ENCODE measurements at regions not wholly inside any gene's neighbourhood (a gene's known extent, or its start where the extent isn't known, plus 50 kb on each side); places are given as distances from the start of the nearest gene placed in this dataset.

DNA sequence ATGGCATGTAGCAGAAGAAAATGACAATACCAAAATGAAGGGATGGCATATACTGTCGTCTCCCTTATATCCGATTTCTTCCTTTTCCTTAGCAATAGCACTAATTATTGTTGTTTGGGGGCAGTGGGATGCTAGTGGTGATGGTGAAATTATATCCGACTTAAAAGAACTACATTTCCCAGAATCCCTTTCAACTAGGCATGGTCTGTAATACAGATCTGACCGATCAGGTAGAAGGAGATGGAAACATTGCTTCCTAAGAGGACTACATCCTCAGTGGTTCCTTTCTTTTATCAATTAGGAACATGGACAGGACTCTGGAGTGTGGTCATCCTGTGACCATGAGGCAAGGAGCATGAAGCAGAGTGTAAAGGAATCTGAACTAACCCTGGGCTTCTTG, 532.6 kb downstream of the CBLN4 start:
- H3K27me3 ChIP-seq (replicated peaks; ENCODE audit: control insufficient read depth, insufficient read depth, low read length) = no peaks in the 10 kb centered on the region
- no peak overlapping the region for H3K27ac Mint-ChIP-seq (ENCODE audit: unreplicated experiment)
- H3K27me3 Mint-ChIP-seq (ENCODE audit: insufficient read depth, unreplicated experiment) = peaks cover 9% of the 10 kb centered on the region
- no TSS peak for BruUV-seq (replicated peaks)
- DNase-seq = no peak
- no peaks in the 10 kb centered on the region for H3K9me3 ChIP-seq
- H3K9me3 Mint-ChIP-seq (ENCODE audit: unreplicated experiment) = no peaks in the 10 kb centered on the region
- TF ChIP-seq, protein P1, sequence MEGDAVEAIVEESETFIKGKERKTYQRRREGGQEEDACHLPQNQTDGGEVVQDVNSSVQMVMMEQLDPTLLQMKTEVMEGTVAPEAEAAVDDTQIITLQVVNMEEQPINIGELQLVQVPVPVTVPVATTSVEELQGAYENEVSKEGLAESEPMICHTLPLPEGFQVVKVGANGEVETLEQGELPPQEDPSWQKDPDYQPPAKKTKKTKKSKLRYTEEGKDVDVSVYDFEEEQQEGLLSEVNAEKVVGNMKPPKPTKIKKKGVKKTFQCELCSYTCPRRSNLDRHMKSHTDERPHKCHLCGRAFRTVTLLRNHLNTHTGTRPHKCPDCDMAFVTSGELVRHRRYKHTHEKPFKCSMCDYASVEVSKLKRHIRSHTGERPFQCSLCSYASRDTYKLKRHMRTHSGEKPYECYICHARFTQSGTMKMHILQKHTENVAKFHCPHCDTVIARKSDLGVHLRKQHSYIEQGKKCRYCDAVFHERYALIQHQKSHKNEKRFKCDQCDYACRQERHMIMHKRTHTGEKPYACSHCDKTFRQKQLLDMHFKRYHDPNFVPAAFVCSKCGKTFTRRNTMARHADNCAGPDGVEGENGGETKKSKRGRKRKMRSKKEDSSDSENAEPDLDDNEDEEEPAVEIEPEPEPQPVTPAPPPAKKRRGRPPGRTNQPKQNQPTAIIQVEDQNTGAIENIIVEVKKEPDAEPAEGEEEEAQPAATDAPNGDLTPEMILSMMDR (IDR thresholded peaks at IDR 0.05; ENCODE audit: insufficient read depth in 1 of 2, low read depth in 1 of 2, low read length in 1 of 2, severe bottlenecking in 1 of 2, unreplicated experiment in 1 of 2) = no peak
- no peak overlapping the region for H3K4me3 Mint-ChIP-seq (ENCODE audit: unreplicated experiment)
- CTCF ChIA-PET = no interaction called here
- H3K4me3 ChIP-seq (ENCODE audit: low read depth, low read length) = no peak overlapping the region
- H3K4me1 Mint-ChIP-seq (ENCODE audit: low read depth, unreplicated experiment) = peaks cover 6% of the 10 kb centered on the region
- no peaks in the 10 kb centered on the region for H3K4me1 ChIP-seq
- H3K36me3 ChIP-seq (ENCODE audit: control insufficient read depth, insufficient read depth, low read length) = no peaks in the 10 kb centered on the region
- intact Hi-C loops (cut with micrococcal nuclease; ENCODE audit: unreplicated experiment) = no loop called here
- POLR2A ChIA-PET = no interaction called here
- H3K36me3 Mint-ChIP-seq (ENCODE audit: insufficient read depth, unreplicated experiment) = no peaks in the 10 kb centered on the region

DNA sequence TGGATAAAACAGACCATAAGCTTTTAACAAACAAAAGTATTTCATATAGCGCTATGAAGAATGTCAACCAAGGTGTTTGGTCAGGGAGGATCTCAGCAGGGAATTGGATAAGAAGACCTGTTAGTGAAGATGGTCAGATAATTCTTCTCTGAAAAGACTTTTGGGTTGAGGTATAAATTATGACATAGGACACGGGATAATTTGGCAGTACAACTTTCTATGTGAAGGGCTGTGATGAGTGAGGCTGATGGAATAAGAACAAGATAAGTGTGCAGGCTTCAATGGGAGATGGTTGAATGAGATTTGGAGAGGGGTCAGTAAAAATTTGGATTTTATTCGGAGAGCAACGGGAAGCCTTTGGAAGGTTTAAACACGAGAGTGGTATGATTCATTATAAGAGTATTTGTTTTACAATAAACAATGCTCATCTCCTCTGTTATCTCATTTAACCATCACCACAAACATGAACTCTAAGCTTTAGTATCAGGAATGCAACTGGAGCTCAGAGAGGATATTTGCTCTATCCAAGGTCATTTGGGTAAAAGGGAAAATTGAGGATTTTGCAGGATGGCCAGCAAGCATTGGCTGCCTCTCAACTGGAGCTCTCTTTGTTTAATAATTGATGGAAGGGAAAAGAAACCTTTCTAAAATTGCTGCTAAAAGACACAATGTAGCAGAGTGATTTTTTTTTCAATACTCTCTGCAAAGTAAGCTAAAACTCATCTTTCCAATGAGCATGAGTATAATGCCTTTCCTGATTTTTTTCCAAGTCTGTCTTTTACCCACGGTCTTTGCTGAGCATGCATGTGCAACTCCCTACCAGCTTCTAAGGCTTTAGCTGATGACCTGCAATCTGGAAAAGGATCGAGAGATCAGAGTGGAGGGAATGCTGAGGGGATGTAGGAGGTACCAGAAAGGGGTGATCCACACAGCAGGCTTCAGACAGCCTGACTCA, 534.0 kb downstream of the CBLN4 start:
- Mint-ChIP-seq H3K27me3 (ENCODE audit: insufficient read depth, unreplicated experiment) (peaks cover 12% of the 10 kb centered on the region), H3K9me3 (ENCODE audit: unreplicated experiment) (no peaks in the 10 kb centered on the region), H3K27ac (ENCODE audit: unreplicated experiment) (no peak overlapping the region), H3K36me3 (ENCODE audit: insufficient read depth, unreplicated experiment) (no peaks in the 10 kb centered on the region), H3K4me3 (ENCODE audit: unreplicated experiment) (no peak overlapping the region), H3K4me1 (ENCODE audit: low read depth, unreplicated experiment) (peaks cover 6% of the 10 kb centered on the region)
- Histone ChIP-seq H3K4me1 (no peaks in the 10 kb centered on the region), H3K9me3 (no peaks in the 10 kb centered on the region), H3K4me3 (ENCODE audit: low read depth, low read length) (no peak overlapping the region), H3K36me3 (ENCODE audit: control insufficient read depth, insufficient read depth, low read length) (no peaks in the 10 kb centered on the region), H3K27me3 (replicated peaks; ENCODE audit: control insufficient read depth, insufficient read depth, low read length) (no peaks in the 10 kb centered on the region)
- no TSS peak for BruUV-seq (replicated peaks)
- POLR2A ChIA-PET = no interaction called here
- TF ChIP-seq, protein P1 (IDR thresholded peaks at IDR 0.05; ENCODE audit: insufficient read depth in 1 of 2, low read depth in 1 of 2, low read length in 1 of 2, severe bottlenecking in 1 of 2, unreplicated experiment in 1 of 2) = no peak
- intact Hi-C loops (cut with micrococcal nuclease; ENCODE audit: unreplicated experiment) = no loop called here
- CTCF ChIA-PET = no interaction called here
- DNase-seq = no peak

DNA sequence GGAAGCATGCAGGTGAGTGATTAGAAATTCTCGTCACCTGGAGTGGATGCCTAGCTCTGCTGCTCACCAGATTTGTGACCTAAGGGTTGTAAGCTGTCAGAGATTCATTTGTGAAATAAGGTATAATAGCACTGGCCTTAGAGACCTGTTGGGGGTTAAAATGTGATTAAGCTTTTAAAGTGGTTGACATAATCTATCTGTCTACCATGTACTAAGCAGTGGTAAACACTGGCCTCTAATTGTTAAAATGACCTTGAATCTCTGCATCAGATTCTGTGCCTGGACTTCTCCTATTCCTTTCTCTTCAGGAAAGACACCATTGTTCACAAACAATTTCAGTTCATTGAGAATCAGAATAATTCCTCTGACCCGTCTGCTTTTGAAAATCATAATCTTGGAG, 536.2 kb downstream of the CBLN4 start:
- Mint-ChIP-seq H3K4me1 (ENCODE audit: low read depth, unreplicated experiment) (peaks cover 6% of the 10 kb centered on the region), H3K4me3 (ENCODE audit: unreplicated experiment) (no peak overlapping the region), H3K9me3 (ENCODE audit: unreplicated experiment) (no peaks in the 10 kb centered on the region), H3K27me3 (ENCODE audit: insufficient read depth, unreplicated experiment) (peaks cover 9% of the 10 kb centered on the region), H3K36me3 (ENCODE audit: insufficient read depth, unreplicated experiment) (no peaks in the 10 kb centered on the region), H3K27ac (ENCODE audit: unreplicated experiment) (no peak overlapping the region)
- POLR2A ChIA-PET = no interaction called here
- Histone ChIP-seq H3K4me1 (no peaks in the 10 kb centered on the region), H3K4me3 (ENCODE audit: low read depth, low read length) (no peak overlapping the region), H3K36me3 (ENCODE audit: control insufficient read depth, insufficient read depth, low read length) (no peaks in the 10 kb centered on the region), H3K9me3 (no peaks in the 10 kb centered on the region), H3K27me3 (replicated peaks; ENCODE audit: control insufficient read depth, insufficient read depth, low read length) (no peaks in the 10 kb centered on the region)
- BruUV-seq (replicated peaks) = no TSS peak
- TF ChIP-seq, protein P1 (IDR thresholded peaks at IDR 0.05; ENCODE audit: insufficient read depth in 1 of 2, low read depth in 1 of 2, low read length in 1 of 2, severe bottlenecking in 1 of 2, unreplicated experiment in 1 of 2) = no peak
- CTCF ChIA-PET = no interaction called here
- intact Hi-C loops (cut with micrococcal nuclease; ENCODE audit: unreplicated experiment) = no loop called here
- no peak for DNase-seq

All from Caco-2 (cell line).